GM19239 (cell line): ENCODE measurements at regions not wholly inside any gene's neighbourhood (a gene's known extent, or its start where the extent isn't known, plus 50 kb on each side); places are given as distances from the start of the nearest gene placed in this dataset.

Source experiments
- DNase-seq: peaks from one replicate; pipeline ENCODE4 v3.0.0; 2011; ENCODE audit warnings: low spot score; ENCODE audit not compliant: insufficient read length
- FAIRE-seq: peaks from 2 replicates; lab custom pipeline; 2011; peaks lifted over from hg19 to GRCh38; lab: Jason Lieb, UNC

DNA sequence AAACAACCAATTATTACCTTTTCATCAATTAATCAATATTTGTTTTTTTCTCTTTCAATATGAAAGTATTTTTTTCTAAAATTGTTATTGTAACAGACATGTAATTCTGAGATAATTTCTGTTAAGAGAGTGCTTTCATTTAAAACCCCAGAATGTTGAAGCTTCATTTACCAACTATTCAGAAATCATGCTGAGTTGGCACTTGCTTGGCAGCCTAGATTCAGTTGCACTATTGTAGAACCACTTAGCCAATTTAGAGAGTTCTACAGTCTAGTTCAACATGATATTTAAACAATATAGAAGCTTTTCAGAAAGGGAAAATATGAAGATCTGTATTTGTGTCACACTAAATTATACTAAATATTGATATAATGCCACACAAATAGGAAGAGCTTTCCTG, 56.1 kb upstream of the NKAIN2 start:
- FAIRE-seq (no peak), DNase-seq (no peak)

- DNase-seq: no peak
- no peak for FAIRE-seq
Observed at GRCh38 chr6:123745895-123746294, 57.8 kb upstream of the NKAIN2 start.

DNA sequence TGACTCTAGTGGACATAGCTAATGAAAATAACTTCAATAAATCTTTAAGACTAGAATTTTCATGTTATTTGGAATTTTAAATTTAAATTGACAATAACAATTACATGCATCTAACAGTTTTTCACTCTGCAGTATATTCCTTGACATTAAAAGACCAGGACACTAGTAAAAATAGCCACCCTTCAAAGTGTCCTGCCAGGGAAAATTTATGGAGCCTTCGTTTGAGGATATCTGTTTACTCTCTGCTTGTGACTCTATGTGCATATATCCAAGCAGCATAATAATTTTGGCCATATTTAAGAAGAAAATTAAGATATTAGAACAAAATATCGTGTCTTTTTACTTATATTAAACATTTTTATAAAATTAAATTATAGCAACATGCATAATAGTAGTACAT, 58.8 kb upstream of the NKAIN2 start:
- FAIRE-seq: no peak

GRCh38 chr6:123742626-123743025, 61.0 kb upstream of the NKAIN2 start:
- DNase-seq (no peak), FAIRE-seq (no peak)

More for the DNA sequence above, 58.8 kb upstream of the NKAIN2 start:
- no peak for DNase-seq

GRCh38 chr6:123733180-123733579, 70.5 kb upstream of the NKAIN2 start:
- DNase-seq (no peak), FAIRE-seq (no peak)

- FAIRE-seq (no peak), DNase-seq (no peak)
Observed at GRCh38 chr6:123716506-123716905, 79.8 kb upstream of the TRDN start.

DNA sequence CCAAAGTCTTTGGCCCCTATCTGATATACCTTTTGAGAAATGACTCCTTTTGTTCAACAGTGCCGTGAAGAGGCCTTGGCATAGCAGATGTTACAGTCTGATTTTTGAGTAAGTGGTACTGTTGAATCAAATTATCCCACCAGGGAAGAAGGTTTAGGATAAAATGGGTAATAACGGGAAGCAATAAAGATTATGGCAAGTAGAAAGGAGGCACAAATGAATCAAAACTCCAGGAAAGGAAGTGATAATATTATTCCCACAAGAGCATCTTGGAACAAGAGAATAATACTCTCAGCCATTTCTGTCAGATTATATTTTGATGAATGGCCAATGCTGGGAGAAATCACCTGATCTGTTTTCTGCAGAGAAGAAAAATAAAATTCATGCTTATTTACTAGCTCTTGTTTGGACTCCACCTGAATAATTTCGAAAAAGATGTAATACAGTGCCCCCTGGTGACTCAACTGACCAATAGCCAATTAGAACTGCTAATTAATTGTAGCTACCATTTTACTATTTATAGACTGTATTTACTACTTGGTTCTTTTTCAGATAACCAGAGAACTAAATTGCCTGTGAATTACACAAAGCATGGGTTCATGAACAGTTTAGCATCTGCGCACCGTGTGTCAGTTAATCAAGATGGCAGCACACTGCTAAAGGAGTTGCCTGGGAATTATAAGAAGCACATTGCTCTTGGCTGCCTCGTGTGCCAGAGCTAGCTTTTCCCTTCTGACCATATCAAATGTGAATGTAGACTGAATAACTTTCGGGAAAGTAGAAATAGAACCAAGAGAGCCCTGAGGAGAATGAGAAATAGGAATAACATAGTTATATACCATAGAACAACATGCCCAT, 78.5 kb upstream of the TRDN start:
- peak; percentile 47 for FAIRE-seq
- no peak for DNase-seq

- DNase-seq (no peak), FAIRE-seq (no peak)
Observed at GRCh38 chr6:123712831-123713230, 76.1 kb upstream of the TRDN start.

- DNase-seq (no peak), FAIRE-seq (no peak)
Observed at GRCh38 chr6:123702943-123703342, 66.2 kb upstream of the TRDN start.

GRCh38 chr6:123687864-123688263, 51.1 kb upstream of the TRDN start:
- DNase-seq: no peak
- FAIRE-seq: no peak
